ENCODE measurements at regions not wholly inside any gene's neighbourhood (a gene's known extent, or its start where the extent isn't known, plus 50 kb on each side); places are given as distances from the start of the nearest gene placed in this dataset.

DNA sequence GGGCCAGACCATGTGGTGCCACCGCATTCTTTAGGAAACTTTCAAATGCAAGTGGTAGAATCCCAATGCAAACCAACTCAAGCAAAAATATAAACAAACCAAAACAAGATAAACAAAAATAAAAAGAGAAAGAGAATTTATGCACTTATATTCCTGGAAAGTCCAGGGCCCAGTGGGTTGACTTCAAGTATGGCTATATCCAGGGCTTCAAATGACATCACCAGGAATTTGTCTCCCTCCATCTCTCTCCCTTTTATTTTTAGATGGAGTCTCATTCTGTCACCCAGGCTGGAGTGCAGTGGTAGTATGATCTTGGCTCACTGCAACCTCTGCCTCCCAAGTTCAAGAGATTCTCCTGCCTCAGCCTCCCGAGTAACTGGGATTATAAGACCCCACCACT, 56.1 kb upstream of the PNRC1 start:
- TF ChIP-seq, protein P1, sequence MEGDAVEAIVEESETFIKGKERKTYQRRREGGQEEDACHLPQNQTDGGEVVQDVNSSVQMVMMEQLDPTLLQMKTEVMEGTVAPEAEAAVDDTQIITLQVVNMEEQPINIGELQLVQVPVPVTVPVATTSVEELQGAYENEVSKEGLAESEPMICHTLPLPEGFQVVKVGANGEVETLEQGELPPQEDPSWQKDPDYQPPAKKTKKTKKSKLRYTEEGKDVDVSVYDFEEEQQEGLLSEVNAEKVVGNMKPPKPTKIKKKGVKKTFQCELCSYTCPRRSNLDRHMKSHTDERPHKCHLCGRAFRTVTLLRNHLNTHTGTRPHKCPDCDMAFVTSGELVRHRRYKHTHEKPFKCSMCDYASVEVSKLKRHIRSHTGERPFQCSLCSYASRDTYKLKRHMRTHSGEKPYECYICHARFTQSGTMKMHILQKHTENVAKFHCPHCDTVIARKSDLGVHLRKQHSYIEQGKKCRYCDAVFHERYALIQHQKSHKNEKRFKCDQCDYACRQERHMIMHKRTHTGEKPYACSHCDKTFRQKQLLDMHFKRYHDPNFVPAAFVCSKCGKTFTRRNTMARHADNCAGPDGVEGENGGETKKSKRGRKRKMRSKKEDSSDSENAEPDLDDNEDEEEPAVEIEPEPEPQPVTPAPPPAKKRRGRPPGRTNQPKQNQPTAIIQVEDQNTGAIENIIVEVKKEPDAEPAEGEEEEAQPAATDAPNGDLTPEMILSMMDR (IDR thresholded peaks at IDR 0.05), result no peak
- TF ChIP-seq POLR2AphosphoS5 (IDR thresholded peaks at IDR 0.05) (no peak), POLR2A (IDR thresholded peaks at IDR 0.05) (no peak), EP300 (IDR thresholded peaks at IDR 0.05) (no peak)

Data from stomach (tissue), 4 donors.